ENCODE measurements at regions not wholly inside any gene's neighbourhood (a gene's known extent, or its start where the extent isn't known, plus 50 kb on each side); places are given as distances from the start of the nearest gene placed in this dataset.
"Not testable (repeated sequence)": the region's sequence is repeated elsewhere in the genome, so short reads cannot be mapped to it uniquely, and the experiment has no call there.

GRCh38 chr18:67408240-67408639 lies 108.3 kb downstream of the DSEL start:
- H3K4me1 Mint-ChIP-seq (ENCODE audit: low read depth) = peaks cover 4% of the 10 kb centered on the region
- H3K4me3 Mint-ChIP-seq = no peak overlapping the region
- H3K9me3 Mint-ChIP-seq = no peaks in the 10 kb centered on the region
- H3K36me3 Mint-ChIP-seq (ENCODE audit: insufficient read depth) = no peaks in the 10 kb centered on the region
- no peaks in the 10 kb centered on the region for H3K27me3 Mint-ChIP-seq (ENCODE audit: low read depth)
- ATAC-seq = no peak
- DNase-seq = no peak

- ATAC-seq = no peak
- Mint-ChIP-seq H3K4me1 (ENCODE audit: low read depth) (peaks cover 6% of the 10 kb centered on the region), H3K36me3 (ENCODE audit: insufficient read depth) (no peaks in the 10 kb centered on the region), H3K4me3 (no peak overlapping the region), H3K27me3 (ENCODE audit: low read depth) (peaks cover 3% of the 10 kb centered on the region), H3K9me3 (no peaks in the 10 kb centered on the region)
- DNase-seq = no peak
Observed at GRCh38 chr18:67406714-67407113, 109.8 kb downstream of the DSEL start.

GRCh38 chr18:67402543-67402942 lies 114.0 kb downstream of the DSEL start:
- Mint-ChIP-seq H3K4me1 (ENCODE audit: low read depth) (peaks cover 6% of the 10 kb centered on the region), H3K36me3 (ENCODE audit: insufficient read depth) (no peaks in the 10 kb centered on the region), H3K27me3 (ENCODE audit: low read depth) (peaks cover 7% of the 10 kb centered on the region), H3K9me3 (peaks cover 3% of the 10 kb centered on the region), H3K4me3 (no peak overlapping the region)
- DNase-seq = no peak
- ATAC-seq = no peak

GRCh38 chr18:67400502-67401117 lies 115.9 kb downstream of the DSEL start:
- H3K36me3 Mint-ChIP-seq (ENCODE audit: insufficient read depth) = no peaks in the 10 kb centered on the region
- H3K4me1 Mint-ChIP-seq (ENCODE audit: low read depth) = peaks cover 6% of the 10 kb centered on the region
- DNase-seq = no peak
- peaks cover 6% of the 10 kb centered on the region for H3K9me3 Mint-ChIP-seq
- peaks cover 7% of the 10 kb centered on the region for H3K27me3 Mint-ChIP-seq (ENCODE audit: low read depth)
- H3K4me3 Mint-ChIP-seq = no peak overlapping the region
- no peak for ATAC-seq

- no peak for DNase-seq
- no peaks in the 10 kb centered on the region for H3K36me3 Mint-ChIP-seq (ENCODE audit: insufficient read depth)
- H3K27me3 Mint-ChIP-seq (ENCODE audit: low read depth) = peaks cover 2% of the 10 kb centered on the region
- ATAC-seq = no peak
- H3K9me3 Mint-ChIP-seq = no peaks in the 10 kb centered on the region
- H3K4me3 Mint-ChIP-seq = no peak overlapping the region
- H3K4me1 Mint-ChIP-seq (ENCODE audit: low read depth) = peaks cover 16% of the 10 kb centered on the region
Observed at GRCh38 chr18:67386032-67386431, 130.5 kb downstream of the DSEL start.

- no peak for DNase-seq
- peaks cover 2% of the 10 kb centered on the region for H3K27me3 Mint-ChIP-seq (ENCODE audit: low read depth)
- peaks cover 16% of the 10 kb centered on the region for H3K4me1 Mint-ChIP-seq (ENCODE audit: low read depth)
- H3K4me3 Mint-ChIP-seq = no peak overlapping the region
- no peak for ATAC-seq
- H3K36me3 Mint-ChIP-seq (ENCODE audit: insufficient read depth) = no peaks in the 10 kb centered on the region
- no peaks in the 10 kb centered on the region for H3K9me3 Mint-ChIP-seq
Observed at GRCh38 chr18:67385455-67385854, 131.1 kb downstream of the DSEL start.

- peaks cover 16% of the 10 kb centered on the region for H3K4me1 Mint-ChIP-seq (ENCODE audit: low read depth)
- ATAC-seq = peak; percentile 55 to 85
- not testable (repeated sequence) for DNase-seq; H3K4me3 Mint-ChIP-seq; H3K9me3 Mint-ChIP-seq; H3K36me3 Mint-ChIP-seq (ENCODE audit: insufficient read depth); H3K27me3 Mint-ChIP-seq (ENCODE audit: low read depth)
Observed at GRCh38 chr18:67384057-67384456, 132.5 kb downstream of the DSEL start.

- no peaks in the 10 kb centered on the region for H3K27me3 Mint-ChIP-seq (ENCODE audit: low read depth)
- H3K4me3 Mint-ChIP-seq = no peak overlapping the region
- DNase-seq = no peak
- no peaks in the 10 kb centered on the region for H3K36me3 Mint-ChIP-seq (ENCODE audit: insufficient read depth)
- H3K4me1 Mint-ChIP-seq (ENCODE audit: low read depth) = peaks cover 16% of the 10 kb centered on the region
- H3K9me3 Mint-ChIP-seq = no peaks in the 10 kb centered on the region
- no peak for ATAC-seq
Observed at GRCh38 chr18:67381608-67382150, 134.8 kb downstream of the DSEL start.

- no peak for DNase-seq
- no peaks in the 10 kb centered on the region for H3K27me3 Mint-ChIP-seq (ENCODE audit: low read depth)
- no peak overlapping the region for H3K4me3 Mint-ChIP-seq
- H3K36me3 Mint-ChIP-seq (ENCODE audit: insufficient read depth) = no peaks in the 10 kb centered on the region
- peaks cover 11% of the 10 kb centered on the region for H3K4me1 Mint-ChIP-seq (ENCODE audit: low read depth)
- H3K9me3 Mint-ChIP-seq = no peaks in the 10 kb centered on the region
- ATAC-seq = no peak
Observed at GRCh38 chr18:67380867-67381266, 135.7 kb downstream of the DSEL start.

GRCh38 chr18:67379981-67380380 lies 136.5 kb downstream of the DSEL start:
- Mint-ChIP-seq H3K9me3 (no peaks in the 10 kb centered on the region), H3K36me3 (ENCODE audit: insufficient read depth) (no peaks in the 10 kb centered on the region), H3K4me3 (no peak overlapping the region), H3K27me3 (ENCODE audit: low read depth) (no peaks in the 10 kb centered on the region), H3K4me1 (ENCODE audit: low read depth) (peaks cover 7% of the 10 kb centered on the region)
- ATAC-seq (no peak), DNase-seq (no peak)

- DNase-seq = no peak
- H3K27me3 Mint-ChIP-seq (ENCODE audit: low read depth) = no peaks in the 10 kb centered on the region
Observed at GRCh38 chr18:67376372-67376771, 140.1 kb downstream of the DSEL start.

GRCh38 chr18:67373636-67374035 lies 142.9 kb downstream of the DSEL start:
- ATAC-seq = no peak
- Mint-ChIP-seq H3K9me3 (peaks cover 4% of the 10 kb centered on the region), H3K36me3 (ENCODE audit: insufficient read depth) (no peaks in the 10 kb centered on the region), H3K4me3 (no peak overlapping the region), H3K4me1 (ENCODE audit: low read depth) (no peaks in the 10 kb centered on the region), H3K27me3 (ENCODE audit: low read depth) (peaks cover 2% of the 10 kb centered on the region)
- no peak for DNase-seq

More at GRCh38 chr18:67376372-67376771, 140.1 kb downstream of the DSEL start:
- no peaks in the 10 kb centered on the region for H3K36me3 Mint-ChIP-seq (ENCODE audit: insufficient read depth)
- H3K9me3 Mint-ChIP-seq = no peaks in the 10 kb centered on the region
- no peaks in the 10 kb centered on the region for H3K4me1 Mint-ChIP-seq (ENCODE audit: low read depth)
- no peak overlapping the region for H3K4me3 Mint-ChIP-seq
- no peak for ATAC-seq

- H3K9me3 Mint-ChIP-seq = peaks cover 4% of the 10 kb centered on the region
- H3K27me3 Mint-ChIP-seq (ENCODE audit: low read depth) = peaks cover 4% of the 10 kb centered on the region
- H3K4me1 Mint-ChIP-seq (ENCODE audit: low read depth) = no peaks in the 10 kb centered on the region
- no peak overlapping the region for H3K4me3 Mint-ChIP-seq
- no peaks in the 10 kb centered on the region for H3K36me3 Mint-ChIP-seq (ENCODE audit: insufficient read depth)
- ATAC-seq (no peak), DNase-seq (no peak)
Observed at GRCh38 chr18:67367540-67367939, 149.0 kb downstream of the DSEL start.

- Mint-ChIP-seq H3K4me1 (ENCODE audit: low read depth) (peaks cover 16% of the 10 kb centered on the region), H3K9me3 (no peaks in the 10 kb centered on the region), H3K36me3 (ENCODE audit: insufficient read depth) (no peaks in the 10 kb centered on the region), H3K27me3 (ENCODE audit: low read depth) (peaks cover 3% of the 10 kb centered on the region), H3K4me3 (no peak overlapping the region)
- no peak for DNase-seq
- ATAC-seq = no peak
Observed at GRCh38 chr18:67363694-67364093, 152.8 kb downstream of the DSEL start.

GRCh38 chr18:67362906-67363305 lies 153.6 kb downstream of the DSEL start:
- Mint-ChIP-seq H3K27me3 (ENCODE audit: low read depth) (peaks cover 3% of the 10 kb centered on the region), H3K36me3 (ENCODE audit: insufficient read depth) (no peaks in the 10 kb centered on the region), H3K9me3 (no peaks in the 10 kb centered on the region), H3K4me3 (no peak overlapping the region), H3K4me1 (ENCODE audit: low read depth) (peaks cover 16% of the 10 kb centered on the region)
- DNase-seq (no peak), ATAC-seq (no peak)
